AG09309 (cell line): ENCODE measurements at regions not wholly inside any gene's neighbourhood (a gene's known extent, or its start where the extent isn't known, plus 50 kb on each side); places are given as distances from the start of the nearest gene placed in this dataset.

Source experiments
- DNase-seq: peaks from one replicate; pipeline ENCODE4 v3.0.0-alpha.2; 2010; ENCODE audit warnings: low read depth
- H3K4me3 ChIP-seq: 2 replicates; pipeline ENCODE4 v1.5.1; 2011; ENCODE audit warnings: mild to moderate bottlenecking, low read depth, low read length, moderate library complexity; ENCODE audit not compliant: control insufficient read depth
- TF ChIP-seq, protein P1 (sequence below): IDR thresholded peaks from 2 replicates; pipeline ENCODE4 v1.5.1; 2011; ENCODE audit warnings: mild to moderate bottlenecking, low read depth, low read length, inconsistent platforms; ENCODE audit not compliant: insufficient read depth, control insufficient read depth; ENCODE audit errors: missing control alignments

DNA sequence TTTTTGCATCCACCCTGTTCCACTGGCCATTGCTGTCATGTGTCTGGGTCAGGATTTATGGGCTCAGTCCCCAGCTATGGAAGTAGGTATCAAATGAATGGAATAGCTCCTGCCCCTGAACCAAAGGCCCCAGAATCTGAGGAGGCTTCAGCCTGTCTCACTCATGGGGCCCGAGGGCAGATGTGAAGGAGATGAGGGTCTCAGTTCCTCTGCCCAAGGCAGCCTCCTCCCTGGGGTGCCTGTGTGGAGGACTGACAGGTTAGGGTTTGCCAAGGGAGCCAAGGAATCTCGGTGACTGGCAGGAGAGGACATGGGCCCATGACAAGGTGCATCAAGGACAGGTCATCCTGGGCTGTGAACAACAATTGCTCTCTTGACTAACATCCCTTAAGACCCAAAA is 70.4 kb downstream of the CPN2 start:
- DNase-seq: no peak
- TF ChIP-seq, protein P1, sequence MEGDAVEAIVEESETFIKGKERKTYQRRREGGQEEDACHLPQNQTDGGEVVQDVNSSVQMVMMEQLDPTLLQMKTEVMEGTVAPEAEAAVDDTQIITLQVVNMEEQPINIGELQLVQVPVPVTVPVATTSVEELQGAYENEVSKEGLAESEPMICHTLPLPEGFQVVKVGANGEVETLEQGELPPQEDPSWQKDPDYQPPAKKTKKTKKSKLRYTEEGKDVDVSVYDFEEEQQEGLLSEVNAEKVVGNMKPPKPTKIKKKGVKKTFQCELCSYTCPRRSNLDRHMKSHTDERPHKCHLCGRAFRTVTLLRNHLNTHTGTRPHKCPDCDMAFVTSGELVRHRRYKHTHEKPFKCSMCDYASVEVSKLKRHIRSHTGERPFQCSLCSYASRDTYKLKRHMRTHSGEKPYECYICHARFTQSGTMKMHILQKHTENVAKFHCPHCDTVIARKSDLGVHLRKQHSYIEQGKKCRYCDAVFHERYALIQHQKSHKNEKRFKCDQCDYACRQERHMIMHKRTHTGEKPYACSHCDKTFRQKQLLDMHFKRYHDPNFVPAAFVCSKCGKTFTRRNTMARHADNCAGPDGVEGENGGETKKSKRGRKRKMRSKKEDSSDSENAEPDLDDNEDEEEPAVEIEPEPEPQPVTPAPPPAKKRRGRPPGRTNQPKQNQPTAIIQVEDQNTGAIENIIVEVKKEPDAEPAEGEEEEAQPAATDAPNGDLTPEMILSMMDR: no peak

DNA sequence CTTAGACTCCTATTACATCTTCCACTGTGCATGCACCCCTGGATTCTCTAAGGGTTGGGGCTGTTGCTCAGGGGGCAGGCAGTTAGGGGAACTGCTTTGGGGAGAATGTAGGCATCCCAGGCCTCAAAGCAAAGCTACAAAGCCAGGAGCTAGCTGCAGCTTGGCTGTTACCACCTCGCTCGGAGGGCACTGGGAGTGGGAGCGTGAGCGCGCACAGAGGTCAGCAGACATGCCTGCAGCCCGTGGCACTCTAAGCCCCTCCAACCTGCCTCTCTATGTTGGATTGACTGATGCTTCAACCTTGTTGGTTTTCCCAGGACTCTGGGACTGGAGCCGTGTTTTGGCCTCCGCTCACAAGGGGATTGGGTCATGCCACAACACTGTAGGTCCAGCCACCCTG is 69.8 kb downstream of the CPN2 start:
- no peak for DNase-seq
- TF ChIP-seq, protein P1: no peak
- no peak overlapping the region for H3K4me3 ChIP-seq

More for the DNA sequence above, 70.4 kb downstream of the CPN2 start:
- H3K4me3 ChIP-seq: no peak overlapping the region

DNA sequence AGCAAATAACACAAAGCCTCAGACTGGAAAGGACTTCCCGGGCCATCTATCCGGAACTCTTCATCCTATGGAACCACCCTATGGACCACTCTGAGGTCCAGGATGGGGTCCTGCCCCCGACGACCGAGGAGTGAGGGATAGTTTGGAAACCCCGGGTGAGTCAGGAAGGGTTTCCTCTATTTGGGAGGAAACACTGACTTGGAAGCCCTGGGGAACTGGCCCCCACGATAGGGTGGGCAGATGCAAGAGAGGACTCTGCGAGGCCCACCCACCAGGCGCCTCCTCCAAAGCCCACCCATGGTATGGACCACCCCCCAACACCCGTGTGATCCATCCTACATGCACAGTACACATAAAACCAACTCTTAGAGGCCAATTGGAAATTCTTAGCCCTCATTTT is 69.4 kb downstream of the CPN2 start:
- no peak for DNase-seq
- TF ChIP-seq, protein P1: no peak
- no peak overlapping the region for H3K4me3 ChIP-seq

DNA sequence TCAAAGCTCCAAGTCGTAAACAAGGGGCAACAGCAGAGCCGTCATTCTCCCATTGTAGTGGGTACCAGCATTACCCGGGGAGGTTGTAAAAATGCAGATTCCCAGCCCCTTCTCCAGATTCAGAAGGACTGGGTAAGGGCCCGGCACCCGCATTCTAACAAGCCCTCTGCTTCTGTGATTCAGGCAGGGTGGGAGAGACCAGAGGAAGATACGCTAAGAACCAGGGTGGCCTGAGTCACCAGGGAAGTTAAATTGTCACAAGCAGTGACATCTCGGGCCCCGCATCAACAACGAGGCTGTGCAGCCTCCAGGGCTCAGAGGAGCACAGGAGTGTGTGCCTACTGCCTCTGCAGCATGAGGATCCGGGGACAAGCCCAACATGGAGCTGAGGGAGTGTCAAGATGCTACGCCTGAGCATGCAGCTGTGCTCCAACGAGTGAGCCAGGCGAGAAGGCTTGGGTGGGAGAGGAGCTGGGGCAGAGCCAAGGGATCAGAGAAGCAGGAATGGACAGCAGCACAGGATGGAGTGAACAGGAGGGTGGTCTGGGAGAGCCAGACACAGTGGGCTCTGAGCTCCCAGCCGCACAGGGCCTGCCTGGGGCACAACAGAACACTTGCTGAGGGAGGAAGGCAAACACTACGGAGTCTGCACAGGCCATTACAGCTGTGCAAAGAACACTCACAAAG is 68.5 kb downstream of the CPN2 start:
- no peak overlapping the region for H3K4me3 ChIP-seq
- TF ChIP-seq, protein P1: no peak
- no peak for DNase-seq

DNA sequence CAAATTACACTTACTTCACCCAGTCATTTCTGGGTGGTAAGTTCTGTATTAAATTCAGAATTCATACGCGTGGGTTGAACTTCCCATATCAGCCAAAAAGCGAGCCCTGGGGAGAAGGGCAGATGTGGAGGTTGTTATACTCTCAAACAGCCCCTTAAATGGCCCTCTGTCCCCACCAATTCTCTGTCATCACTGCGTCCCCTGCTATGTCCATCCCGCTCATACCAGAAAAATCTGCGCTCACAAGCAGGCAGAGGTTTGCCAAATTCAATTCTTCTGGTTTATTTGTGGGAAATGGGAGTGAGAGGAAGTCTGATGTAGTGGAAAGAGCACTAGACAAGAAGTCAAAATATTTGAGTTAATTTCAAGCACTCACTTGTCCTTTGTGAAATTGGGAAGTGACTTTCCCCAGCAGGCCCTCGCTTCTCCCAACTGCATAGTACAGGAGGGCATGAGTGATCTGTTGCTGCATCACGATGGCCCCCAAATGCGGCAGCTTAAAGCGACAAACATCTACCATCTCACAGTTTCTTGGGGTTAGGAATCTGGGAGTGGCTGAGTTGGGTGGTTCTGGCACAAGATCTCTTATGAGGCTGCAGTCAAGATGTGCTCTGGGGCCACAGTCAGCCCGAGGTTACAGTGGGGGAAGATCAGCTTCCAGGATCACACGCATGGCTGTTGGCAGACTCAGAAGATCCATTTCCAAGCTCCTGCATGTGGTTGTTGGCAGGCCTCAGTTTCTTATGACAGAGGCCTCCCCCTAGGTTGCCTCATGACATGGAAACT is 67.7 kb downstream of the CPN2 start:
- no peak for DNase-seq
- TF ChIP-seq, protein P1: no peak
- no peak overlapping the region for H3K4me3 ChIP-seq

DNA sequence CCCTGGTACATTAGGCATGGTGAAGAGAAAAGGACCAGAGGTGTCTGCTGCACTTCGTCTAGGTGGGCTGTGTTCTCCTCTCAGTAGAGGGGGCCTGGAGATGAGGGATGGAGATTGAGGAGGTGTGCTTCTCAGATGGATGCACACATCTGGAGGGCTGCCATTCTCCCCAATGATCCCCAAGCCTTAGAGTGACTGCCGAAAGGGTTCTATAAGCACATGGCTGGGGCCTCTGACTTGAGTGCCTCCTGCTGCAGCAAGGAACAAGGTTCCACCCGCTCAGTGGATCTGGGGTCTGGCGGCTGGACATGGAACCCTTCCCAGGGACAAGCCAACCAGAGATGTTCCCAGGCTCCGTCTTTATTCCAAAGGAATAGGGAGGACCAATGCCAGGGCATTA is 66.8 kb downstream of the CPN2 start:
- TF ChIP-seq, protein P1: no peak
- no peak overlapping the region for H3K4me3 ChIP-seq
- no peak for DNase-seq
